Peyer's patch (tissue), 4 donors: ENCODE measurements at regions not wholly inside any gene's neighbourhood (a gene's known extent, or its start where the extent isn't known, plus 50 kb on each side); places are given as distances from the start of the nearest gene placed in this dataset.

Experiments used
- DNase-seq, 3 donors: peaks; one replicate each; pipeline ENCODE4 v3.0.0-alpha.2; 2017 to 2019
- H3K27ac ChIP-seq, 4 donors: fragments of 200-600 bp; sonication (generic); one replicate each; pipeline ENCODE4 v1.5.1; 2016 to 2019
- H3K27me3 ChIP-seq, 2 donors: fragments of 200-600 bp; sonication (generic); one replicate each; pipeline ENCODE4 v1.5.1; 2019
- H3K36me3 ChIP-seq, 3 donors: fragments of 200-600 bp; sonication (generic); one replicate each; pipeline ENCODE4 v1.5.1; 2016 to 2019
- H3K4me1 ChIP-seq, 4 donors: fragments of 200-600 bp; sonication (generic); one replicate each; pipeline ENCODE4 v1.5.1; 2016 to 2019
- H3K4me3 ChIP-seq, 4 donors: fragments of 200-600 bp; sonication (generic); 1 replicate in 3 of 4; 2 replicates in 1 of 4; pipeline ENCODE4 v1.5.1; 2016 to 2019; ENCODE audit warnings: mild to moderate bottlenecking in 1 of 4
- H3K9me3 ChIP-seq, 4 donors: fragments of 200-600 bp; sonication (generic); one replicate each; pipeline ENCODE4 v1.5.1; 2016 to 2019; ENCODE audit warnings: mild to moderate bottlenecking in 1 of 4
- CTCF ChIP-seq, 6 experiments: fragments of 450-650 bp in 4 of 6; fragments of 200-600 bp in 2 of 6; sonication (generic) in 1 of 6; IDR thresholded peaks; one replicate each; pipeline ENCODE4 v1.5.1; 2017 to 2019; ENCODE audit warnings: antibody characterized with exemption in 6 of 6, mild to moderate bottlenecking in 3 of 6, moderate library complexity in 1 of 6
- POLR2A ChIP-seq, 2 donors: fragments of 450-650 bp; IDR thresholded peaks; one replicate each; pipeline ENCODE4 v1.5.1; 2017; ENCODE audit warnings: antibody characterized with exemption in 2 of 2, mild to moderate bottlenecking in 2 of 2, moderate library complexity in 2 of 2

GRCh38 chr2:198498516-198498915, 694.1 kb downstream of the PLCL1 start:
- TF ChIP-seq CTCF (IDR thresholded peaks at IDR 0.05) (no peak), POLR2A (IDR thresholded peaks at IDR 0.05) (no peak)
- no peaks in the 10 kb centered on the region for H3K36me3 ChIP-seq
- H3K4me3 ChIP-seq: no peak overlapping the region
- H3K4me1 ChIP-seq: no peaks in the 10 kb centered on the region
- no peaks in the 10 kb centered on the region for H3K9me3 ChIP-seq
- H3K27ac ChIP-seq: no peak overlapping the region
- DNase-seq: no peak
- H3K27me3 ChIP-seq: no peaks in the 10 kb centered on the region

DNA sequence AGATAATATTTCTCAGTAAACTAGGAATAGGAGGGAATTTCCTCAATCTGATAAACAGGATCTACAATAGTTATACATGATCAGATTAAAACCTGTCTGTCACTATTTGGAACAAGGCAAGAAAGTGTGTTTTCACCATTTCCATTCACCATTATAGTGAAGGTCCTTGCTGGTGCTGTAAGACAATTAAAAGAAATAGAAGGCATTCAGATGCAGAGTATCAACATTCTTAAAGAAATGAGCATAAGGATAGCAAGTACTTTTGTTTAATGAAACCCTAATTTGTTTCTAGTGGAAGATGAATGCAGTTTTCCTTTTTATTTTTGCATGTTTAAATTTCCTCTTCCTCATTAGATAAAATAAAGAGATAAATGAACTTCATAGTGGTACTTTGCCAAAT, 693.7 kb downstream of the PLCL1 start:
- no peaks in the 10 kb centered on the region for H3K4me1 ChIP-seq
- DNase-seq: no peak
- TF ChIP-seq CTCF (IDR thresholded peaks at IDR 0.05) (no peak), POLR2A (IDR thresholded peaks at IDR 0.05) (no peak)
- H3K27me3 ChIP-seq: no peaks in the 10 kb centered on the region
- H3K36me3 ChIP-seq: no peaks in the 10 kb centered on the region
- no peak overlapping the region for H3K27ac ChIP-seq
- no peaks in the 10 kb centered on the region for H3K9me3 ChIP-seq
- H3K4me3 ChIP-seq: no peak overlapping the region

DNA sequence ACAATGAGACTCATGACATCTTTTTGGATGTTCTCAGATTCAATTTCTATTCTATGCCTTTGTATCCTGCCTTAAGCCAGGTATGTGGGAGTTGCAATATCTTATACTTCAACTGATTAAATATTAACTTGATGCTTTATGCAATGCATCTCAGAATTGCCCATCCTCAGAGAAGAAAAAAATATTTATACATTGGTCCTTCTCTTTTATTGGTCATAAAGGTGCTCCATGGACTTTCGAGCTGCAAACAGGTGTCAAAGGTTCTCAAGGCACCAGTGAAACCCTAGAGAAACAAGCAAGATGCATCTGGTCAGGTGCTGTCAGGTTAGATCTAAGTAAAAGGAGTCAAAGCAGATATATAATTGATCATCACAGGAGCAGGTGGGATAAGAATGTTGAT, 690.5 kb downstream of the PLCL1 start:
- peak in 1 of 3 donors; percentile 64 for DNase-seq
- Histone ChIP-seq H3K36me3 (no peaks in the 10 kb centered on the region), H3K27ac (peak overlapping the region in 2 of 4 donors; percentile 9 to 39), H3K4me1 (no peaks in the 10 kb centered on the region), H3K4me3 (no peak overlapping the region), H3K9me3 (no peaks in the 10 kb centered on the region), H3K27me3 (no peaks in the 10 kb centered on the region)
- TF ChIP-seq CTCF (IDR thresholded peaks at IDR 0.05) (no peak), POLR2A (IDR thresholded peaks at IDR 0.05) (no peak)

DNA sequence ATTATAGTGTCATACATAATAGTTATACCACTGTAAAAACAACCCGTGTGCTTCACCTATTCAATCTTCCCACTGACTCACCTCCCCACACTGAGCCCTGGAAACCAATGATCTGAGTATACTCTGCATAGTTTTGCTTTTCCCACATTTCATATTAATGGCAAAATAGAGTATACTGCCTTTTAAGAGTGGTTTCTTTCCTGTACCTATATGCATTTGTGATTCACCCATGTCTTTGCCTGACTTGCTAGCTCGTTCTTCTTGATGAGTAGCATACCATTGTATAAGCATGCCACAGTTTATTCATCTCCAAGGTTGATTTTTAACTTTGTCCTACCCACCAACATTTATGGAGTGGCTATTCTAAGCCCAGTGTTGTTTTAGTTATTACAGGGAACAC, 686.4 kb downstream of the PLCL1 start:
- DNase-seq: no peak
- Histone ChIP-seq H3K27ac (peak overlapping the region in 1 of 4 donors; percentile 30), H3K4me1 (no peaks in the 10 kb centered on the region), H3K36me3 (no peaks in the 10 kb centered on the region), H3K4me3 (peak overlapping the region in 1 of 4 donors; percentile 16), H3K9me3 (no peaks in the 10 kb centered on the region), H3K27me3 (no peaks in the 10 kb centered on the region)
- TF ChIP-seq CTCF (IDR thresholded peaks at IDR 0.05) (no peak), POLR2A (IDR thresholded peaks at IDR 0.05) (no peak)

DNA sequence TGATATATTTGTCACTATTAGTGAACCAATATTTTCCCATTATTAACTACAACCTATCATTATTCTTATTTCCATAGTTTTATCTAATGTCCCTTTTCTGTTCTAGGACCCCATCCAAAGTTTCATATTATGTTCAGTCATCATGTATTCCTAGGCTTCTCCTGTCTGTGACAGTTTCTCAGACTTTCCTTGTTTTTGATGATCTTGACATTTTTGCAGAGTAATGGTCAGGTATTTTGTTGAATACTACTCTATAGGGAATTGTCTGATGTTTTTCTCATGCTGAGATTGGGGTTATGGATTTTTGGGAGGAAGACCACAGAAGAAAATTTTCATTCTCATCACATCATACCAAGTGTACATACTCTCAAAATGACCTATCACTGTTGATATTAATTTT, 684.6 kb downstream of the PLCL1 start:
- H3K27me3 ChIP-seq: no peaks in the 10 kb centered on the region
- no peak overlapping the region for H3K27ac ChIP-seq
- H3K4me1 ChIP-seq: no peaks in the 10 kb centered on the region
- DNase-seq: no peak
- no peak overlapping the region for H3K4me3 ChIP-seq
- no peaks in the 10 kb centered on the region for H3K9me3 ChIP-seq
- TF ChIP-seq CTCF (IDR thresholded peaks at IDR 0.05) (no peak), POLR2A (IDR thresholded peaks at IDR 0.05) (no peak)
- H3K36me3 ChIP-seq: no peaks in the 10 kb centered on the region

DNA sequence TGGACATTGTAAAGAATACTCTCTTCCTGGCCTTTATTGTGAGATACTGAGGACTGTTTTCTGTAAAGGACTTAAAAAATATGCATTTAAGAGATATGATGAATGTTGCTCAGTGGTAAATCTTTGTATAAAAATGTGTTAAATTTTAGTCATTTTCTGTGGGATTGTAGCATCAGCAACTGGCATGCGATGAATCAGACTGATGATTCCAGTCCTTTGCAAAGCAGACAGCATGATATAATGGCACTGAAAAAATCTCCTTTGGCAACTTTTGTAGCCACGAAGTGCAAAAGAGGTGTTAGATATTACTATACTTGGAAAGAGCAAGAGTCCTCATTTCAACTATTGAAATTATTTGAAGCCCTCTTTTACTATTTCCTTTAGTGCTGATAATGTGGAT, 678.7 kb downstream of the PLCL1 start:
- Histone ChIP-seq H3K36me3 (no peaks in the 10 kb centered on the region), H3K4me1 (no peaks in the 10 kb centered on the region), H3K9me3 (no peaks in the 10 kb centered on the region), H3K4me3 (no peak overlapping the region), H3K27me3 (no peaks in the 10 kb centered on the region), H3K27ac (no peak overlapping the region)
- DNase-seq: no peak
- no peak for TF ChIP-seq POLR2A (IDR thresholded peaks at IDR 0.05)
- TF ChIP-seq CTCF (IDR thresholded peaks at IDR 0.05): no peak
